Stimulated activated CD4-positive, alpha-beta T cell treated with anti-CD3 and anti-CD28 coated beads, TNF-alpha, amount 100 ng/mL, for 4 hours (primary cell): ENCODE measurements at regions not wholly inside any gene's neighbourhood (a gene's known extent, or its start where the extent isn't known, plus 50 kb on each side); places are given as distances from the start of the nearest gene placed in this dataset.
"Not testable (repeated sequence)": the region's sequence is repeated elsewhere in the genome, so short reads cannot be mapped to it uniquely, and the experiment has no call there.

ENCODE experiments used
- DNase-seq, 3 experiments: peaks; one replicate each; pipeline ENCODE4 v3.0.0-alpha.2; 2020; ENCODE audit warnings: low read depth in 3 of 3

DNA sequence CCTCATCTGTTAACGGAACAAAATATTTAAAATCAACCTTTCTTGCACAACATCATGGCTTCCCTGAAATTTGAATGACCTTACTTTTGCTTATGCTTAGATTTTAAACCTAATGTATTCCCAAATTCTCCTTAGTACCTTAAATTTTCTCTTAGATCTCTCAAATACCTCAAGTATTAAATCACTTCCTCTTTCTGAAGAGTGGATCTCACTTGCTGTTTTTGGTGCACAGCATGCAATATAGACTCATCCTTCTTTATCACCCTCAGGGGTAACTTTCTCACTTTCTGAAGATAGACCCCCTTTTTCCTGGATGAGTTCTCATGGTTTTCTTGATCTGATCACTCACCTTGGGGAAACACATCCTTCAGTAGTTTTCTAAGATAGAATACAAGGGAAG, 871.7 kb downstream of the DACH1 start:
- no peak for DNase-seq

GRCh38 chr13:70994191-70994590, 872.8 kb downstream of the DACH1 start:
- no peak for DNase-seq

DNA sequence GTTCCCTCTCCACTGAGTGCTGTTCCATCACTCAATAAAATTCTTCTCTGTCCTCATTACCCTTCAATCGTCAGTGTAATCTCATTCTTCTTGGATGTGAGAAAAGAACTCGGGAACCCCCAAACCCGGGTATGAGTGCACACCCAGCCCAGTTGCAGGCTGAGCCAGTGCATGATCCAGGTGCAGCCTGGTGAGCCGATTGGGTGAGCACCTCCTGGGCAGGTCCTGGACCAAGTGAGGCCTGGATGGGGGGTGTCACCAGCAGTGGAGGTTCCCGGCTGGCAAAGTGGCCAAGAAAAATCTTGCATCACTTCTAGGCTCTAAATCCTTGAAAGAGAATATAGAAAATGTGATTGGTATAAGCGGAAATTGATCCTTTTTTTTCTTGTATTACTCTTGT, 878.8 kb upstream of the KLHL1 start:
- DNase-seq: no peak

DNA sequence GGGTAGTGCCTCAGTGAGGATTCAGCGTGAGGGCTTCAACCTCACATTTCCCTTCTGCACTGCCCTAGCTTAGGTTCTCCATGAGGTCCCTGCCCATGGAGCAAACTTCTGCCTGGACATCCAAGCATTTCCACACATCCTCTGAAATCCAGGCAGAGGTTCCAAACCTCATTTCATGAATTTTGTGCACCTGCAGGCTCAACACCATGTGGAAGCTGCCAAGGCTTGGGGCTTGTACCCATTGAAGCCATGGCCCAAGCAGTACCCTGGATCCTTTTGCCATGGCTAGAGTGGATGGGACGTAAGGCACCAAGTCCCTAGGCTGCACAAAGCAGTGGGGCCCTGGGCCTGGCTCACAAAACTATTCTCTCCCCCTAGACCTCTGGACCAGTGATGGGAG, 877.1 kb upstream of the KLHL1 start:
- no peak for DNase-seq

DNA sequence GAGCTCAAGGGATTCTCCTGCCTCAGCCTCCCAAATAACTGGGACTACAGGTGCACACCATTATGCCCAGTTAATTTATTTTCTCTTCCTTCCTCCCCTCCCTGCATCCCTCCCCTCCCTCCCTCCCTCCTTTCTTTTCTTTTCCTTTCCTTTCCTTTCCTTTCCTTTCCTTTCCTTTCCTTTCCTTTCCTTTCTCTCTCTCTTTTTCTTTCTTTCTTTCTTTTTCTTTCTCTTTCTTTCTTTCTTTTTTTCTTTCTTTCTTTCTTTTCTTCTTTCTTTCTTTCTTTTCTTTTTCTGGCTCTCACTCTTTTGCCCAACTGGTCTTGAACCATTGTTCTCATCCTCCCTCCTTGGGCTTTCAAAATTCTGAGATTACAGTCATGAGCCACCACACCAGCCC, 873.0 kb upstream of the KLHL1 start:
- DNase-seq: not testable (repeated sequence)

- no peak for DNase-seq
These were observed 861.1 kb upstream of the KLHL1 start for GRCh38 chr13:70969321-70969720.

DNA sequence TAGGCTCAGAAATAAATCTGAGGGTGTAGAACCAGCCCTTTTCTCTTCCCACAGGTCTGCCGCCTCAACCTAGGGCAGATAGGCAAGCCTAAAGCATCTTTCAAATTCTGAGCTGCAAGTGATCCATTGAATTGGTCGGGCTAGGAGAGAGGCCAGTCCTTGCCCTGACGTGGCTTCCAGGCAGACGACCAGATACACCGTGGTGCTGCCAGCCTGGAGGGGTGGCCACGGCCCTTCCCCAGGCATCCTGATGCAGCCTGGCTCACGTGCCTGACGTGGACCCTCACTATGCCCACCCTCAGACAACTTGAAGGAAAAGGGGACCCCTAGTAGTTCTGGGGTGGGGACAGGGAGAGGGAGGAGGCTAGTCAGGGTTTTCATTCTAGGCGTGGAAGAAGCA, 859.3 kb upstream of the KLHL1 start:
- no peak for DNase-seq

DNA sequence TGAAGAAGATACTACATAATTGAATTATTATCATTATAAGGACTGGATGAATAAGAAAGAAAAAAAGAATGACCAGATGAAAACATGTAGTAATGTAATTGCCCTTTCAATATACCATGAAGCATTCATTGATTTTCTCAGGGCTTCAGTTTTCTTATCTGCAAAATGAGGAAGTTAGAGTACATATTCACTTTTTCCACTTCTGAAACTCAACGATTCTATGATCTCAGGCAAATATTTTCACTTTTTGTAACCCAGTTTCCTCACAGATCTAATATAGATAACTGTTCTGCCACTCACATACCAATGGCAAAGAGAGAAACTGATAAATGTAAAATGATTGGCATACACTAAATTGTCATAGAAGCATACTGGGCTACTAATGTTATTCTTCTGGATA, 856.6 kb upstream of the KLHL1 start:
- DNase-seq: no peak

DNA sequence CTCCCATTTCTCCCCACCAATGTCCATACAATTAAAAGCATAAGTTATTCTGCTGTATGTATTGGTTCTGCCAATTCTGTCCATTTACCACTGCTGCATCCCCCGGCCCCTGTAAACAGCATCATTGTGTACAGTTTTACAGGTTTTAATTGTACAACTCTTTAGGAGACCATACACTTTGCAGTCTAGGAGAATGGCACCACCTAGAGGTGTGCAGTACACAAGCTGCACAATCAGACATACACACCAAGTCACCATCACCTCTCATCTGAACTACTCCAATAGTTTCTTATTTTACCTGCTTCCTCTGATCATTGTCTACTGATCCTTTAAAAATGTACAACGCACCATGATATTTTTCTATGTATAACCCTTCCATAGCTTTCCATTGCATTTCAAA, 855.9 kb upstream of the KLHL1 start:
- DNase-seq: no peak

- DNase-seq: no peak
These were observed 852.7 kb upstream of the KLHL1 start for GRCh38 chr13:70960841-70961443.

- no peak for DNase-seq
These were observed 851.0 kb upstream of the KLHL1 start for GRCh38 chr13:70959035-70959775.

DNA sequence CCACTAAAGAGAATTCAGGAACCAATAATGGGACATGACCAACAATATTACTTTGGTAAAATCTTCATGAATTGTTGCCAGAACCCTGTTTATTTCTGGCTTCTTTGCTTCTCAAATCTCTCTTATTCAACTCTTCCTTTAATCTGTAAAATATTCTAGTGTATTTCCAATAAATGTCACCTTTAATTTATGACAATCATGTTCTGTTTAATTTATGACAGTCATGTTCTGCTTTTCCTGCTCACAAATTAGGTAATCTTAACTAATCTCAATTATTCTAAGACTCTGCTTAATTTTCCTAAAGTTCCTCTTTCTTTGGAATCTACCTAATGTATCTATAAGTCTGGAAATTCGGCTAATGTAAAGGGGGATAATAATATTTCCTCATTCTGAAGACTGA, 847.6 kb upstream of the KLHL1 start:
- no peak for DNase-seq

- DNase-seq: no peak
These were observed 842.4 kb upstream of the KLHL1 start for GRCh38 chr13:70950664-70951063.

DNA sequence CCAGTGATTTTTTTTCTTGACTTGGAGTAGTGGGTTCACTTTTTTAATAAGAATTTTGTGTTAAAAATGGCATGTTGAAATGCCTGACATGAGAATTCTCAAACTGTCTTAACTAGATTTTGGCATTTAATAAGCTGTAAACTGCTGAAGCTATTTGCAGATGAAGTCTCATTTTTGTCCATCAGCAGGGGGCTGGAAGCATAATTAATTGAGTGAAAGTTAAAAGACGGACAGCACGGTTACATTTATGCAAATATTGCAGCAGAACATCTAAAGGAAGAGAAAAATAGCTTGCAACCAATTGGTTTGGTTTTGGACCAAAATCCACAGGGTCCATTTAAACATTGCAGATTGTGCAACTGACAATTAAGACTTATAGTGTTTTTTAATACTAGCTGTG, 837.3 kb upstream of the KLHL1 start:
- DNase-seq: no peak

DNA sequence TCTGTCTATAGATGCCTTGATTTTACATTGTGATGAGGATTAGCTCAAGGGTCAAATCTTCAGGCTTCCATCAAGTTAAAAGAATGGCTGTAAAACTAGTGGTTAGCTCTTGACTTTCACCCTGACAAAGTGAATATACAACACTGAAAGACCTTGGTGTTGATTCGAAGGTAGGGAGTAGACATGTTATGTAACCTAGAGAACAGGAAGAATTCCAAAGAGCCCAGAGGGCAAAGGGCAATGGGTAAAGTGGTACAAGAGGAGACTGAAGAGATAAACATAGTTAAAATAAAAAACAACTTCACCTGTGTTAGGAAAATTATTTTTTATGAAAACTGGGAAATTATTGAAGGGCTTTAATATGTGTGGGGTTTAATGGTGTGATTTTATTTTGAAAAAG, 833.2 kb upstream of the KLHL1 start:
- no peak for DNase-seq

- no peak for DNase-seq
These were observed 830.2 kb upstream of the KLHL1 start for GRCh38 chr13:70938462-70938861.

DNA sequence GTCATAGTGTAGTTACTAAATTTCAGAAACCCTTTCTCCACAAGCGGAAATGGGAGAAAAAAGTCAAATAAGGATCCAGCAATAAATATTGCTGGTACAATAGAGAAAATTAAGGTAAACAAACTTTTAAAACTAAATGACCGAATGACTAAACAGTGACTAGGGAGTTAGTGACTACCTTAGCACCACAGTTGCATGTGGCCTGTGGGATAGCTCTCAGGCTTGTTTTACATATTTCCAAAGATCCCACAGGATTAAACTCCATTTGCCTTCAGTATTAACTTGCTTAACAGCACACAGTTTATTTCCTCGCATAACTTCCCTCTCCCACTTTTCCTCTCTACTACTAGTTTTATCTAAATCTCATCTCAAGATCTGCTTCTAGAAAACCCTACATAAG, 824.3 kb upstream of the KLHL1 start:
- no peak for DNase-seq

GRCh38 chr13:70923863-70924752, 815.9 kb upstream of the KLHL1 start:
- no peak for DNase-seq

DNA sequence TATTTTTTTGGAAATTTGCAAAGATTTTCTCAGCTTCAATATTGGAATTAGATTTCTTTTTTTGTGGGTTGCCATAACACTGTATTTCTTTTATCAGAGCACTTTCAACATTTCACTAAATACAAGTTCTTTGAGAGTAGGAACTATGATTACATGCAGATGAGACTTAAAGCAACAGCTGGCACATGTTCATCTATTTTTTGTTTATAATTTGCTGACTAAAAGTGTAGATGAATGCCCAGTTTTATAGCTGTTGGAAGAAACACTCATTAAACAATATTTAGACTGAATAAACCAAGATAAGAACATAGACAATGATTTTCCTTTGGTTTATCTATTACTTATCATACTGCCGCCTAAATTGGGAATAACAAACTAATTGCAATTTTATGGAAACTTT, 803.0 kb upstream of the KLHL1 start:
- DNase-seq: no peak

DNA sequence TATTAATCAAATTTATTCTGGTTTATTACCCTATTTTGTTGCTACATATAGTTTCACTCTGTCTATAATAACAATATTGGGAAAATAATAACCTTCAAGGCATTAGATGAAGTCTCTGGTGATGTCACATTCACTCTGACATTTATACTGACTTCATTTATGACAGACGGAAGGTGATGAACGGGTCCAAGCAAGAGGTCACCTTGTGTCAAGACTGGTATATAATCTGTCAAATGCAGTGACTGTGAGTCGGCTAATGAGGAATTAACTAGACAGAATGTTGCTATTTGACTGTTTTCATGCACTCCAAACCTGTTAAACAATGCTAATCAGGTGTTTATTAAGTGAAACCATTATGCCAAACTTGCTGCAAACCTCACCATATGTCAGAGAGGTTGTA, 800.5 kb upstream of the KLHL1 start:
- DNase-seq: no peak

DNA sequence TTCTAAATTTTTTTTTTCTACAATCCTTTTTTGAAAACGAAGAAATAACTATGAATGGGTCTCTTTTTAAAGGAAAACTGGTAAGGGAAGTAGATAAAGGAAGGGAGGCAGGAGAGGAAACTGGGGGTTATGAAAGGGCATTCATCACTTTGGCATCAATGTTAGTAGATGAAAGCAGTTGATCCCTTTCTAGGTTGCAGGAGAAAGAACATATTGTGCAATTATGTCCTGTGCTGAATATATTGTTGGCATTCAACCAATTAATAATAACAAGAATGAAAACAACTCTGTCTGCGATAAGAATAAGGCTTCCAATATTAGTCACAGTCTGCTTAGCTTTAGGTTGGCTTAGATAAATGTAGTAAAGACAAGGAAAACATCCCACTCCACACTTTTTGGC, 796.8 kb upstream of the KLHL1 start:
- no peak for DNase-seq

GRCh38 chr13:70896136-70896535, 787.9 kb upstream of the KLHL1 start:
- no peak for DNase-seq

DNA sequence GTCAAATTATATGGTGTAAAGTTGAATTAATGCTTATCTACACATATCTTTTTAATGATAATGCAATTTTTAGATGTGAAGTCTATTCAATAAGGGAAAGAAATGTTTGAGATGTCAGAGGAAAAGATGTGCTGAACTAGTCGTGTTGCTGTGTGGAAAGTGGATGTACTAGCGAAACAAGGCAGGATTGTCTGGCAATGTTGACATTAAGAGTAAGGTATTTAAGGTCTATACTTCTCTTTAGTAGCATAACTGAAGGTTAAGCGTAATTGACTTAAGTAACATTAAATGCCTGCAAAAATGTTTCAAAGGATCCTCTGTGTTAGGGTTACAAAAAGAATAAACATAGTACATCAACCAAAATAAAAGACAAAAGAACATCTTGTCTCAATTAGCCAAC, 787.3 kb upstream of the KLHL1 start:
- DNase-seq: no peak
